ENCODE measurements at regions not wholly inside any gene's neighbourhood (a gene's known extent, or its start where the extent isn't known, plus 50 kb on each side); places are given as distances from the start of the nearest gene placed in this dataset.

DNA sequence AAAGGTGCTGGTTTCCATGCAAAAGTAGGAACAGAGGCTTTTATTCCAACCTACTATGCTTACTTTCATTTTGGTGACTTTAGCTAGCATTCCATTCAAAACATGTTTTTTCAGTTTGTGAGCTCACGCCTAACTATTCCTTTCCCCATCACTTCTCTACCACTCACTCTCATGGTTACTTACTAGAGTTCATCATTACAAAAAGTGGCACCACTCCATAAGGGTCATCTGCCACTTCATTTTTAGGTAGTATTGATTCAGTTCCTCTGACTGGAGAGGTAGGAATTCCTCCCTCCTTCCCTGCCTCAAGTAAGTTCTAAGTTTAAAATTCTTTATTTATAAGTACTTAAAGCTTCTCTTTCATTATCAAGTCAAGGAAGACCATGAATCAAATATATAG lies 543.1 kb downstream of the HTR7 start:
- TF ChIP-seq, protein P1, sequence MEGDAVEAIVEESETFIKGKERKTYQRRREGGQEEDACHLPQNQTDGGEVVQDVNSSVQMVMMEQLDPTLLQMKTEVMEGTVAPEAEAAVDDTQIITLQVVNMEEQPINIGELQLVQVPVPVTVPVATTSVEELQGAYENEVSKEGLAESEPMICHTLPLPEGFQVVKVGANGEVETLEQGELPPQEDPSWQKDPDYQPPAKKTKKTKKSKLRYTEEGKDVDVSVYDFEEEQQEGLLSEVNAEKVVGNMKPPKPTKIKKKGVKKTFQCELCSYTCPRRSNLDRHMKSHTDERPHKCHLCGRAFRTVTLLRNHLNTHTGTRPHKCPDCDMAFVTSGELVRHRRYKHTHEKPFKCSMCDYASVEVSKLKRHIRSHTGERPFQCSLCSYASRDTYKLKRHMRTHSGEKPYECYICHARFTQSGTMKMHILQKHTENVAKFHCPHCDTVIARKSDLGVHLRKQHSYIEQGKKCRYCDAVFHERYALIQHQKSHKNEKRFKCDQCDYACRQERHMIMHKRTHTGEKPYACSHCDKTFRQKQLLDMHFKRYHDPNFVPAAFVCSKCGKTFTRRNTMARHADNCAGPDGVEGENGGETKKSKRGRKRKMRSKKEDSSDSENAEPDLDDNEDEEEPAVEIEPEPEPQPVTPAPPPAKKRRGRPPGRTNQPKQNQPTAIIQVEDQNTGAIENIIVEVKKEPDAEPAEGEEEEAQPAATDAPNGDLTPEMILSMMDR (IDR thresholded peaks at IDR 0.05; ENCODE audit: insufficient read depth, low read length, poor library complexity, severe bottlenecking) = no peak
- H3K36me3 ChIP-seq (ENCODE audit: control insufficient read depth, insufficient read depth, low read length) = no peaks in the 10 kb centered on the region
- no peak overlapping the region for H3K4me3 ChIP-seq (ENCODE audit: low read depth, low read length)
- no peak for DNase-seq (ENCODE audit: low read depth)
- H3K27me3 ChIP-seq (ENCODE audit: control insufficient read depth, insufficient read depth, low read length) = no peaks in the 10 kb centered on the region

DNA sequence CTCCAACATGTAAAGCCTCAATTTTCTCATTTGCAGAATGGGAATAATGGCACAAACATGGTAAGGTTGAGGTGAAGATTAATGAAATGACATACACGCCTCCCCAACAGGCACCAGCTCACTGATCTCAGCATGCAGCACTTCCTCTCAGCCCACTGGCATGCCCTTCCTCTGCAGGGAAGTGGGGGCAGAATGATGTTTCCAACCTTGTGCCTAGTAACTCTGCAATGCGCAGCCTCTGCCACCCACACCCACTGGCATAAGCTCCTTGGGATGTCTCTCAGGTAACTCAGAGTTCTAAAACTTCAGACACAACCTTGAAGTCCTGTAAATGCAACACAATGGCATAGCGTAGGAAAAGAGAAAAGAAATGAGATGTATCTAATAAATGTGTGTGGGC lies 540.7 kb downstream of the HTR7 start:
- H3K36me3 ChIP-seq (ENCODE audit: control insufficient read depth, insufficient read depth, low read length) = no peaks in the 10 kb centered on the region
- no peak overlapping the region for H3K4me3 ChIP-seq (ENCODE audit: low read depth, low read length)
- TF ChIP-seq, protein P1 (IDR thresholded peaks at IDR 0.05; ENCODE audit: insufficient read depth, low read length, poor library complexity, severe bottlenecking) = no peak
- no peak for DNase-seq (ENCODE audit: low read depth)
- no peaks in the 10 kb centered on the region for H3K27me3 ChIP-seq (ENCODE audit: control insufficient read depth, insufficient read depth, low read length)

DNA sequence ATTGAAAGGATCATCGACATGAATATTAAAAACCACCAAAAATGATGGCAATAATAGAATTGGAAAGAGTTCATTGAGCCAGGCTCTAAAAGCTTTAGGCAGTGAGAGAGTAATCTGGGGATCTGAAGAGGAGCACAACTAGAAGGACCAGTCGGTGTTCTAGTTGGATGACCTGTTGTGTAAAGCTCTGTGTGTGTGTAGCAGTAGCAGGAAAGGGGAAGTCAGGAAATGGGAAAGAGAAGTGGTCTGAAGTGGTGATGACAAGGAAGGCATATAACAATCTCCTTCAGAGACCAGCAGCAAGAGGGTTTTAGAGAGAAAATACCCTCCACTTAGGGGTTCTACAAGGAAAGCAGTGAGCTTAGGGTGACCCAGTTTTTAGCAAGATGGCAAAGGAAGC lies 539.2 kb downstream of the HTR7 start:
- no peak for DNase-seq (ENCODE audit: low read depth)
- Histone ChIP-seq H3K36me3 (ENCODE audit: control insufficient read depth, insufficient read depth, low read length) (no peaks in the 10 kb centered on the region), H3K4me3 (ENCODE audit: low read depth, low read length) (no peak overlapping the region), H3K27me3 (ENCODE audit: control insufficient read depth, insufficient read depth, low read length) (no peaks in the 10 kb centered on the region)
- TF ChIP-seq, protein P1 (IDR thresholded peaks at IDR 0.05; ENCODE audit: insufficient read depth, low read length, poor library complexity, severe bottlenecking) = no peak

DNA sequence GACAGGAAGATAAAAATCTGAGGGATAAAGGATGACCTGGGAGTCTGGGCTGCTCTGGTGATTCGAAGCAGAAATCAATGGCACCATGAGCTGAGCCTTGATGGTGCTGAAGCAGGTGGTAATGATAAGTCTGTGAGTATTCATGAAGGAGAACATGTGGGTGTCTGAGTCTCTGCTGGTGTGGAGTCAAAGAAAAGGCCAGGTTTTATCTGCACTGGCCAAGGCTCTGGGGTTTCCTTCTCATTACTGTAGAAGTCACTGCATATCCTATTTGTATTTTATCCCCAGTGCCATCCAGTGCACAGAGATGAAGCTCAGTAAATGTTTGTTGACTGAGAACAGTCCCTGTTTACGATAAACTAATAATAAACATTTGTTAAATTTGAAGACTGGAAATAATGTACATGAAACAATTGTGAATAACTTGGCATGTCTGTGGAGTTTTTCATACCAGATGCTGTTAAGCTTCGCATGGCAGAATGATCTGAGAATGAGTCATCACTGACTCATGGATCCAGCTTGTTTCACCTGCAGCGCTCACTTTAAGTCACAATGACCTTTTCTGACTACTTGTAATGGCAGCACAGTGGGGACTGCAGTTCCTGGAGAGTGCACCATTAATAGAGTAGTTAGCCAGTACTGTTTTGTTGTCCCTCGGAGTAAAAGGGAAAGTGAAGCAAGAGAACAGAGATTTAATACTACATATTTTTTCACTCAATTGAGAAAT lies 538.5 kb downstream of the HTR7 start:
- DNase-seq (ENCODE audit: low read depth) = peak; percentile 99
- Histone ChIP-seq H3K36me3 (ENCODE audit: control insufficient read depth, insufficient read depth, low read length) (no peaks in the 10 kb centered on the region), H3K27me3 (ENCODE audit: control insufficient read depth, insufficient read depth, low read length) (no peaks in the 10 kb centered on the region), H3K4me3 (ENCODE audit: low read depth, low read length) (no peak overlapping the region)
- TF ChIP-seq, protein P1 (IDR thresholded peaks at IDR 0.05; ENCODE audit: insufficient read depth, low read length, poor library complexity, severe bottlenecking) = no peak

DNA sequence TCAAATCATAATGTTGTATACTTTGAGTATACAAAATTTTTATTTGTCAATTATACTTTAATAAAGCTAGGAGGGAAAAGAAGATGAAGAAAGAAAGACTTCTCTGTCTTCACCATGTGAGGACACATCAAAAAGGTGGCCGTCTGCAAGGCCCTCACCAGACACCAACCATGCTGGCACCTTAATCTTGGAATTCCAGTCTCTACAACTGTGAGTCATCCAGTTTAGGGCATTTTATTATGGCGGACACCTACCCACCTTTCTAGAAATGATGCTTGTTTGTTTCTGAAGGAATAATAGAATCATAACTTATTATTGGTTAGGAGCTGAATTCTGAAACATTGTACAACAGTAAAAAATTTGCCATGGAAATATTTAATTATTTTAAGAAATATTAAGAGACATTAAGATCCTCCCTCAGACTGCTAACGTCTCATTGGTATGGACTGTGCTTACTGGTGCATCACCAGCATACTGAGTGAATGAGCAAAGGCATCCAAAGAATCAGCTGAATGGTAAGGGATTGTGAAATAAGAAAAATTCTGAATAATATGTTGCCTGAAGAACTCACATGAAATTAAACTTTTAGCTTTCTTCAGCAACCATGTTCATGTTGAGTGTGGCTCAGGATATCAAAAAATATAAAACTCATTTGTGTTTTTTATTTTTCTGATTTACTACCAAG lies 536.6 kb downstream of the HTR7 start:
- H3K4me3 ChIP-seq (ENCODE audit: low read depth, low read length) = no peak overlapping the region
- no peaks in the 10 kb centered on the region for H3K36me3 ChIP-seq (ENCODE audit: control insufficient read depth, insufficient read depth, low read length)
- no peaks in the 10 kb centered on the region for H3K27me3 ChIP-seq (ENCODE audit: control insufficient read depth, insufficient read depth, low read length)
- no peak for DNase-seq (ENCODE audit: low read depth)
- TF ChIP-seq, protein P1 (IDR thresholded peaks at IDR 0.05; ENCODE audit: insufficient read depth, low read length, poor library complexity, severe bottlenecking) = no peak

Measured in kidney epithelial cell (primary cell).